BJ (cell line): ENCODE measurements at regions not wholly inside any gene's neighbourhood (a gene's known extent, or its start where the extent isn't known, plus 50 kb on each side); places are given as distances from the start of the nearest gene placed in this dataset.

ENCODE experiments used
- CTCF ChIA-PET: fragments of 350-600 bp; formaldehyde crosslinking; extraction: SDS; loops from one replicate; lab custom pipeline; 2021; ENCODE audit warnings: antibody characterized with exemption, inconsistent platforms; lab: Yijun Ruan, JAX
- POLR2A ChIA-PET: fragments of 300-600 bp; sonication (Branson Sonifier 250); formaldehyde crosslinking; extraction: SDS; loops from one replicate; lab custom pipeline; 2021; ENCODE audit warnings: antibody characterized with exemption; lab: Charles Lee
- DNase-seq: peaks from one replicate; pipeline ENCODE4 v3.0.0-alpha.2; 2011; ENCODE audit warnings: low read depth
- H3K27me3 ChIP-seq: 2 replicates; pipeline ENCODE4 v1.6.0; 2011; ENCODE audit warnings: low read length; ENCODE audit not compliant: control insufficient read depth, insufficient read depth
- H3K36me3 ChIP-seq: 2 replicates; pipeline ENCODE4 v1.5.1; 2011; ENCODE audit warnings: low read length; ENCODE audit not compliant: control insufficient read depth, insufficient read depth
- H3K4me3 ChIP-seq: 2 replicates; pipeline ENCODE4 v1.5.1; 2011; ENCODE audit warnings: low read depth, mild to moderate bottlenecking, control low read depth, low read length
- CTCF ChIP-seq: IDR thresholded peaks from 2 replicates; pipeline ENCODE4 v1.5.1; 2011; ENCODE audit warnings: low read depth, mild to moderate bottlenecking, control low read depth, inconsistent platforms, low read length, moderate library complexity; ENCODE audit not compliant: insufficient read depth

GRCh38 chr10:129021594-129022304 is 445.3 kb upstream of the MGMT start:
- TF ChIP-seq CTCF: no peak
- no peak overlapping the region for H3K4me3 ChIP-seq
- no peaks in the 10 kb centered on the region for H3K27me3 ChIP-seq
- DNase-seq: no peak
- CTCF ChIA-PET: no interaction called here
- POLR2A ChIA-PET: no interaction called here
- H3K36me3 ChIP-seq: no peaks in the 10 kb centered on the region

GRCh38 chr10:129023082-129023481 is 444.0 kb upstream of the MGMT start:
- no peak for DNase-seq
- CTCF ChIA-PET: no interaction called here
- H3K27me3 ChIP-seq: no peaks in the 10 kb centered on the region
- TF ChIP-seq CTCF: no peak
- POLR2A ChIA-PET: no interaction called here
- H3K36me3 ChIP-seq: no peaks in the 10 kb centered on the region
- H3K4me3 ChIP-seq: no peak overlapping the region

DNA sequence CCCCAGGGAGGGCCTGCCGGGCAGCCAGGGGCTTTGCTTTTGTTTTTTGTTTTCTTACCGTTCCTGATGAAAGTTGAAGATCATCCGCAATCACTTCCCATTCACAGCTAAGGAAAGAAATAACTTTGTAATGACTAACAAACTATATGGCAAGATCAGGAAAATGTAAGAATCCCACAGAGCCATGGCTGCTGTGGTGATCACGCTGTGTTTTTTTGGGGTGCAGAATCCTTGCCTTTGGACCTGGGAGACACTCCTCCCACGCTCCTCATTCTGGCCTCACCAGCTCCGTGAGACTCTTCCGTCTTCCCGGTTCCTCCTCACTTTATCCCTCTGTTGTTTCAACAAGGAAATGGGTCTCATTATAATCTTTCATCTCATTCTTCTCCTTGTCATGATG is 443.0 kb upstream of the MGMT start:
- H3K4me3 ChIP-seq: no peak overlapping the region
- CTCF ChIA-PET: no interaction called here
- POLR2A ChIA-PET: no interaction called here
- TF ChIP-seq CTCF: no peak
- no peaks in the 10 kb centered on the region for H3K36me3 ChIP-seq
- DNase-seq: no peak
- no peaks in the 10 kb centered on the region for H3K27me3 ChIP-seq

DNA sequence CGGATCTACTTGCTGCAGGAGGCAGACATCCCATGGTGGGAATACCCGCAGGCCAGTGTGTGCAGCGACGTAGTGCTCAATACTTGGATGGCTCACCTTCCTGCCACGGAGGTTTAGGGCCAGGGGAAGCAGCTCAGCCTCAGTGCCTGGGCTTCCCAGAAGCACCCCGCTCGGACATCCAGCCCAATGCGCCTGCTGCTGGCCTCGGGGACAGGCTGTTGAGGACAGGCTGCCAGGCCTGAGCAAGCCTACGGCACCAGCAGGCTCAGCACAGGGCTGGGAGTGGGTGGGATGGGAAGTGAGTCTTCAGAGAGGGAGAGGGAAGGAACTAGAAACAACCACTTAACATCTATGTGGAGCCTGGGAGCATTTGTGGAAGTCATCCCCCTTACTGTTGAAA is 441.3 kb upstream of the MGMT start:
- DNase-seq: no peak
- no peak overlapping the region for H3K4me3 ChIP-seq
- ChIA-PET POLR2A (no interaction called here), CTCF (no interaction called here)
- TF ChIP-seq CTCF: no peak
- no peaks in the 10 kb centered on the region for H3K36me3 ChIP-seq
- H3K27me3 ChIP-seq: no peaks in the 10 kb centered on the region

GRCh38 chr10:129027906-129028305 is 439.1 kb upstream of the MGMT start:
- ChIA-PET POLR2A (no interaction called here), CTCF (no interaction called here)
- Histone ChIP-seq H3K4me3 (no peak overlapping the region), H3K27me3 (no peaks in the 10 kb centered on the region), H3K36me3 (no peaks in the 10 kb centered on the region)
- no peak for TF ChIP-seq CTCF
- DNase-seq: no peak
